GM19467 (cell line): ENCODE measurements at regions not wholly inside any gene's neighbourhood (a gene's known extent, or its start where the extent isn't known, plus 50 kb on each side); places are given as distances from the start of the nearest gene placed in this dataset.

ENCODE experiments used
- ATAC-seq: cut with Tn5 transposase; IDR thresholded peaks from one replicate; pipeline ENCODE4 v1.9.1; 2021; ENCODE audit warnings: mild to moderate bottlenecking, moderate library complexity; ENCODE audit not compliant: unreplicated experiment

DNA sequence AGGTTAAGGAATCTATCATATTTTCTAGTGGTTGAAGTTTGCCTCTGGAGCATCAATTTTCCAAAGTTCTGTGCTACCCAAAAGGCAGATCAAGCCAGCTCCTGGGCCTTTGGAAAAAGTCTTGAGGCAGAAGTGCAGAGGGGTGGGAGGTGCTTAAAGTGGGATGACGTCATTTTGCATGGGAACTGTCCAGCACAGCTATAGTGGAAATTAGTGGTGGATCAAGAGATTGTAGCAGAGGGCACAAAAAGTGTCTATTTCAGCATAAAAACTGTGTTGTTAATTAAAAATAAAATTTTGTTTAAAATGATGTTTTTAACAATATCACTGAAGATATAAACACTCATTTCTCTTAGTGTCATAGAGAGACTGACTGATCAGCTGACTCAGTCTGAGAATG lies 221.9 kb downstream of the LRRN1 start:
- no peak for ATAC-seq

DNA sequence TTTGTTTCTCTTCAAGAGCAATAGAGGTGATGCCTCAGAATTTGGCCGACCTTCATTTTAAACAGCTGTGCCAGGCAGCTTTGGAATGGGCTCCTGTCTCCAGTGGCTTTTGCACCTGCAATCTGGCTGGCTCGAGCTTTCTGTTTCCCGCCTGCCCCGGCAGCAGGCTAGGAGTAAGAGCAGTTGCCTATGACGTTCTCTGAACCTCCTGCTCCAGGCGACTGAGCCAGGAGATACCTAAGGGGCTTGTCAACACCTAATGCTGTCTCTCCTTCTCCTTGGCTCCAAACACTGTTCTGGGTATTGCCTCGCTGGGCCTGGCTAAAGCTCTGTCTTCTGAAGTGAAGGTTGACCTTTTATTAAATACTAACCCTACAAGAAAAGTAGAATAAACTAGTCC lies 229.9 kb downstream of the LRRN1 start:
- no peak for ATAC-seq

DNA sequence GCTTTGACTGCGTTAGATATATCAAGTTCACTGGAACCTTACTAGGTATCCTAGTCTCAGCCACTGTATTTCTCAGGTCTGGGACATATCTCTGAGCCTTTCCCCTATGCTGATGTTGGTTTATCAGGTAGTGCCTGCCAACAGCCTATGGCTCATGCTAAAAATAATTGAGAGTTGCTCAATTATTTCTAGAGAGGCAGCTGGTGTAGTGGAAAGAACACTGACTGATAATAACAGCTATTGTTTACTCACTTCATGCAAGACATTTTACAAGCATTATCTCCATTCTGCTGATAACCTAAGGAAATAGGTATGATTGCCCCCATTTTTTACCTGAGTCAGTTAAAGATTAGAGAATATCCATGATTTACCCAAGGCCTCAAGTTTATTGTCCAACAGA lies 231.4 kb downstream of the LRRN1 start:
- ATAC-seq, result no peak

- no peak for ATAC-seq
These were observed 234.1 kb downstream of the LRRN1 start for GRCh38 chr3:4033296-4033695.

DNA sequence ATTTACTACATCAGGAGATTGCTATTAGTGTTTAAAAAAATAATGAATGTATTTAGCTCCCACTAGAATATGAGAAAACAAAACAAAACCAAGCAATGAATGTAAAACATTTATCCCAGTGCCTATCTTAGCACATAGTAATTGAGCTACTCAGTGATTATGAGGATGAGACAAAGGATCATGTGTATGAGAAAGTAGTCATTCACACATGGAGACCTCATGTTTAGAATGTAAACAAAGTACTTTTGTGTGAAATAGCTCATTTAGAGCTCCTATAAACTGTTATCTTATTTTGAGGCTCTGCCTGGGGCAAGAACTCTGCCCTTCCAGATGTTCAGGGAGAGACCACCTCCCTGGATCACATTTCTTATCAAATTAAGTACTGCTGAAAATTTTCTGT lies 236.8 kb downstream of the LRRN1 start:
- ATAC-seq, result no peak

DNA sequence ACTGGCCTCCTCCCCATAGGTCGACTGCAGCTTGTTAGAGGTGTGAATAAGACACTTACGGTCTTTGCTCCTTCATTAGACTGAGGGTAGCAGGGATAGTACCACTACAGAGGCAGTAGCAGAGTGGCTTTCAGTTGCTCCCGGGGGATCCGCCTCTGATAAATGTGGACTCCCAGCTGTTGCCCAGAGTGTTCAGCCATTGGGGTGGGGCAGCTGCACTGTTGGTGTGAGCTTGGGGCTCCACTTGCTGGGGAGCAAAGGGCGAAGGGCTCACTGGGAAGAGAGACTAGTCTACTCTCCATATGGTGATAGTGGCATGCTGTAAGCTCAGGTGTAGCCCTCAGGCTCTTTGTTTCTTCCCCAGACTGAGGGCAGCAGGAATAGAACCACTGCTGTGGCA lies 239.1 kb downstream of the LRRN1 start:
- ATAC-seq, result no peak

- ATAC-seq, result no peak
These were observed 242.8 kb downstream of the LRRN1 start for GRCh38 chr3:4042070-4042469.

GRCh38 chr3:4042869-4043268 lies 243.6 kb downstream of the LRRN1 start:
- no peak for ATAC-seq

DNA sequence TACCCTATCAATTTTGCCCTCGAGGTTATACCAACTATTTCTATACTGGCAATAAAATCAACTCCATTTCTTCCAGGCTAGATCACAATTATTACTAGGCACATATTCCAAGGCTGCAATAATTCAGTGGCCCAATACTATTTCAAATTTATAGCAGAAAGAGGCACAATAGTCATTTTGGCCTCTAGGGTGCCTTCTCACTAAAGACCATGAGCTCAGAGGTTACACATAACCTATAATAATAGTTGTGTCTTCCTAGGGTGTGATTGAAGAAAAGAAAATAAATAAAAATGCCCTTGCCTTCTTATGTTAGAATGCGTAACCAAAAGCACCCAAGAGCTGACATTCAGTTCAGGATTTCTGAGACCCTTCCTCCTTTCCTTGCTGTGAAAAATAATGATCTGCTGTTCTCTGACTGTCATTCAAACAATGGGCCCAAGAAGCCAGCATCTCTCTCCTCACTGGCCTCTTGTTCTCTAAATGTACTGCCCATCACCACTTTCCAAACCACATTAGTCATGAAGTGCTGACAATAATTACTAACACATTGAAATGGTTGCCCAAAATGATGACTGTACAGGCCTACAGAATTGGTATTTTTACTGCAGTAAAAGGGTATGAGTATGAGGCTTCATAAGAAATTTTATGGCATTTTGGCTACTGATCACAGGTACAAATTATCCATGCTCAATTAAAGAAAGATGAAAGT lies 244.8 kb downstream of the LRRN1 start:
- no peak for ATAC-seq

DNA sequence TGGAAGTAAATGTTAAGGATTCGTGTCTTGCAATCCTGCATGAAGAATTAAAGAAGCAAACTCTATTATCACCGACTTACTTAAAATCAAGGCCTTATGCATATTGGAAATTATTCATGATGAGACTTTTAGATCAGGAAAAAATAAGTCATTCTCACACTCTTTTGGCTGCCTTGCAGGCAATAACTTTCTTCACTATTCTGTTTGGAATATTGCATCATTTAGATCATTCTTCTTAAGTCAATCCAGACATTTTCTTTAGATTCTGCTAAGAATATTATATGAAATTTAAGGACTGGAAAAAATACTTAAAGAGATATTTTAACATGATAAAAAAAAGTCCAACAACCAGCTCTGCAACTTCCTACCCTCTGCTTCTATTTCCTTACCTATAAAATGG lies 245.4 kb downstream of the LRRN1 start:
- ATAC-seq, result no peak

DNA sequence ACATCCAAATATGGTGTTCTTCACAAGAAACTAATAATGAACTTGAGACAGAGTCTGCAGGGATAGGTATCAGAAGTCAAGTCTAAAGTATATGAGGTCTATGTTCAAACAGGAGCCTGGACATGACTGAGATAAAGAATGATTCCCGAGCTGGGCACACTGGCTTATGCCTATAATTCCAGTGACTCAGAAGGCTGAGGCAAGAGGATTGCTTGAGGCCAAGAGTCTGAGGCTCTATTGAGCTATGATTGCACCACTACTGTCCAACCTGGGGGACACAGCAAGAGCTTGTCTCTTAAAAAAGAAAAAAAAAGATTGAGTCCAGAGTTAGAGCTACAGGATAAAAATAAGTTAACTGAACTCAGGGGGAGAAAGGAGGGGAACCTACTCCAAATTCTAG lies 246.5 kb downstream of the LRRN1 start:
- no peak for ATAC-seq

- no peak for ATAC-seq
These were observed 248.1 kb downstream of the LRRN1 start for GRCh38 chr3:4047366-4047765.

GRCh38 chr3:4052706-4053105 lies 250.5 kb upstream of the SETMAR start:
- ATAC-seq, result no peak

- no peak for ATAC-seq
These were observed 249.2 kb upstream of the SETMAR start for GRCh38 chr3:4053975-4054374.

- ATAC-seq, result no peak
These were observed 243.1 kb upstream of the SETMAR start for GRCh38 chr3:4060064-4060463.

- ATAC-seq, result no peak
These were observed 242.6 kb upstream of the SETMAR start for GRCh38 chr3:4060603-4061002.

- ATAC-seq, result no peak
These were observed 242.0 kb upstream of the SETMAR start for GRCh38 chr3:4061195-4061594.

DNA sequence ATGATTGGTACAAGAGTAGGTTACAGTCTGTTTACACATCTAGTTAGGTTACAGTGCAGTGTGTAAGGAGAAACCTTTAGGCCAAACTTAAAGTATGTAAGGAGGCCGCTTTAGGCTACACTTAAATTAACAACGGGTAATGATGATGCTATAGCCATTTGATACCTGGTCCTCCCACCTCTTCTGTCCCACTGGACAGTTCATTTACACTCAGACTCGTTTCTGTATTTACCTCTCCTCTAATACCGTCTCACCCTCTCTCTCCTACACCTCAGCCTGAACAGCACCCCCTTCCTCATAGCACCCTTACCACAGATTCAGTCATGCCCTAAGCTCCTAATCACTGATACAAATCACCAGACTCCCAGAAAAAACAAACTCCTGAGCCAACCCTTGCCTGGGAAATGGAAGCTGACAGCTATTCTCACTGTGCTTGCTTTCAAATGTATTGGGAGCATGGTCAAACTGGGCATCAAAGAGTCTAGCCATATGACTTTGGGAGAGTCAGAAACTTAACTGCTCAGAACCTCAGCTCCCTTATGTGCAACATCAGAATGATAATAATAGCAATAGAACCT lies 241.3 kb upstream of the SETMAR start:
- ATAC-seq, result no peak

DNA sequence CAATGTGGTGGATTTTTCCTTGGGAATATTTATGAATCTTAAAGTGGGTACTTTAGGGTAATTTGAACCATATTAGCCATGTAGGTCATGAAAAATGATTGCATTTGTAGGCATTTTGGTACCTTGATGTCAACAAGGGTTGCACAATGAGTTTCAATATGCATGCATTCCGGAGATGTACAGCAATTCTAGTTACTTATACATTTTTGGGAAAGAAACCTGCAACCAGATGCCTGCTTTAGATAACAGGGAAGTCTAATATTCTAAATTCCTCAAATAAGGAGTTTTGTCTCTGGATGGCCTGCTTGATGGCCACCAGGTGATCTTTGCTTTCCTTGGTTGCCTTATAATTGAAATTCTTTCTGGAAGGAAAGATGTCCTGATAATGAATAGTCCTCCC lies 240.5 kb upstream of the SETMAR start:
- ATAC-seq, result no peak

- no peak for ATAC-seq
These were observed 239.1 kb upstream of the SETMAR start for GRCh38 chr3:4063916-4064574.

DNA sequence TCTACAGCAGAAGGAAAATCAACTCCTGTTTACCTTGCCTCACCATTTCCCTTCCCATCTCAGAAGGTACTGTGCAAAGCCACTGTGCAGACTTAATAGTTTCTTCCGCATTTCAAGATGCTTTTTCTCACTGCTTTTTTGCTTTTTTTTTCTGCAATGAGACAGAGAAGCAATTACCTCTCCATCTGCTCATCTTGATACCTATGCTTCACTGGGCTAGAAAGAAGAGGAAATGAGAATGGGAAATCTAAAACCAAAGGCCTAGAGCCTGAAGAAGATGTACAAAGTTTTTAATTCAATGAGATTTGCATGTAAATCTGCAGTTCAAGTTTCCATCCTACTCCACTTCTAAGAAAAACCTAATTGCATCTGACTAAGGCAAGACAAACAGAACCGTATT lies 238.1 kb upstream of the SETMAR start:
- no peak for ATAC-seq

DNA sequence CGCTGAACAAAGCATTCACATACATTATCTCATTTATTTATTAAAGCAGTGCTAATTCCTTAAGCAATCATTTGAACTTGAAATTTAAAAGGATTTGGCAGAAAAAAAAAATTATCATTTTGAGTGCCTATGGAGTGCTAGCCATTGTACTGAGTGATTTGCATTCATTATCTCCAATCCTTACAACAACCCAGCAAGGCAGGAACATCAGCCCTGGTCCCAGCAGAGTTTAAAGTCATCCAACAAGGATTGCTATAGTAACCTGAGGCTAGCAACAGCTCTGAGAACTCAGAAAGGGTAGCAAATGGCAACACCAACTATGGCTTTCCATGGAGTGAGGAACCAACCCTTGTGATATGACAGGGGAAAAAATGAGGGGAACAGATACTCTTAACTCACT lies 237.6 kb upstream of the SETMAR start:
- ATAC-seq, result no peak

DNA sequence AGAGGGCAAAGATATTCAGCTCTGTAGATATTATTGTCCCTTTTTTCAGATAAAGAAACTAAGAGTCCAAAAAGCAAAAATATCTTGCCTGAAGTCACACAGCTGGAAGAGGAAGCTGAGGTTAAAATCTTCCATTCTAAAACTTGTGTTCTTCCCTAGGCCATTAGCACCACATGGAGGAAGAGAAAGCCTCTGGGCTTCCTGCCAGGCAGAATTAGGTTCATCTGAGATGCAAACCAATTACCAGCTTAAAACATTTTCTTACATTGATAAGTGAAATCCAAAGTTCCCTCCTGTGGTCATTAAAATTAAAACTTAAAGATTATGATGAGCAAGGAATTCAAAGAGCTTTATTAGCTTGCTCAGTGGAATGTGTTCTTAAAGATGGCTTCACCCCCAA lies 235.3 kb upstream of the SETMAR start:
- ATAC-seq, result no peak
